Smooth muscle cell (in vitro differentiated cells): ENCODE measurements at regions not wholly inside any gene's neighbourhood (a gene's known extent, or its start where the extent isn't known, plus 50 kb on each side); places are given as distances from the start of the nearest gene placed in this dataset.

Experiments
- DNase-seq: peaks from one replicate; lab custom pipeline; 2025; ENCODE audit not compliant: unreplicated experiment; lab: John Stamatoyannopoulos, UW
- H2AFZ ChIP-seq: fragments of 200-600 bp; sonication (generic); 2 replicates; pipeline ENCODE4 v1.6.0; 2016; ENCODE audit warnings: antibody characterized with exemption, low read depth, mild to moderate bottlenecking
- H3F3A ChIP-seq: fragments of 200-600 bp; sonication (generic); 2 replicates; pipeline ENCODE4 v1.6.0; 2017; ENCODE audit warnings: antibody characterized with exemption, low read depth
- H3K27ac ChIP-seq: fragments of 200-600 bp; sonication (generic); 2 replicates; pipeline ENCODE4 v1.5.1; 2016; ENCODE audit warnings: low read depth, mild to moderate bottlenecking
- H3K27me3 ChIP-seq: fragments of 200-600 bp; sonication (generic); 2 replicates; pipeline ENCODE4 v1.6.1; 2016; ENCODE audit warnings: low read depth, mild to moderate bottlenecking
- H3K36me3 ChIP-seq: fragments of 200-600 bp; sonication (generic); 2 replicates; pipeline ENCODE4 v1.5.1; 2016; ENCODE audit warnings: low read depth
- H3K4me1 ChIP-seq: fragments of 200-600 bp; sonication (generic); 2 replicates; pipeline ENCODE4 v1.5.1; 2016; ENCODE audit warnings: low read depth
- H3K4me2 ChIP-seq: fragments of 200-600 bp; sonication (generic); 2 replicates; pipeline ENCODE4 v1.6.0; 2016; ENCODE audit warnings: mild to moderate bottlenecking
- H3K4me3 ChIP-seq: fragments of 200-600 bp; sonication (generic); 2 replicates; pipeline ENCODE4 v1.5.1; 2016; ENCODE audit warnings: mild to moderate bottlenecking
- H3K79me2 ChIP-seq: fragments of 200-600 bp; sonication (generic); 2 replicates; pipeline ENCODE4 v1.6.0; 2016; ENCODE audit warnings: low read depth, mild to moderate bottlenecking
- H3K9ac ChIP-seq: fragments of 200-600 bp; sonication (generic); 2 replicates; pipeline ENCODE4 v1.6.0; 2016; ENCODE audit warnings: low read depth
- H3K9me3 ChIP-seq: fragments of 200-600 bp; sonication (generic); replicated peaks from 2 replicates; pipeline ENCODE4 v1.5.1; 2016; ENCODE audit warnings: low read depth
- H4K20me1 ChIP-seq: fragments of 200-600 bp; sonication (generic); 2 replicates; pipeline ENCODE4 v1.6.0; 2016; ENCODE audit warnings: low read depth
- WGBS: methylation state at CpG from one replicate; pipeline ENCODE4 v1.1.7; 2016; ENCODE audit warnings: low lambda C conversion rate; 5-methylcytosine and 5-hydroxymethylcytosine counted together
- TF ChIP-seq, protein P1 (sequence below): fragments of 200-600 bp; sonication (generic); IDR thresholded peaks from 2 replicates; pipeline ENCODE4 v1.5.1; 2017; ENCODE audit warnings: borderline replicate concordance, mild to moderate bottlenecking, antibody characterized with exemption; ENCODE audit not compliant: insufficient read depth, poor library complexity, severe bottlenecking

DNA sequence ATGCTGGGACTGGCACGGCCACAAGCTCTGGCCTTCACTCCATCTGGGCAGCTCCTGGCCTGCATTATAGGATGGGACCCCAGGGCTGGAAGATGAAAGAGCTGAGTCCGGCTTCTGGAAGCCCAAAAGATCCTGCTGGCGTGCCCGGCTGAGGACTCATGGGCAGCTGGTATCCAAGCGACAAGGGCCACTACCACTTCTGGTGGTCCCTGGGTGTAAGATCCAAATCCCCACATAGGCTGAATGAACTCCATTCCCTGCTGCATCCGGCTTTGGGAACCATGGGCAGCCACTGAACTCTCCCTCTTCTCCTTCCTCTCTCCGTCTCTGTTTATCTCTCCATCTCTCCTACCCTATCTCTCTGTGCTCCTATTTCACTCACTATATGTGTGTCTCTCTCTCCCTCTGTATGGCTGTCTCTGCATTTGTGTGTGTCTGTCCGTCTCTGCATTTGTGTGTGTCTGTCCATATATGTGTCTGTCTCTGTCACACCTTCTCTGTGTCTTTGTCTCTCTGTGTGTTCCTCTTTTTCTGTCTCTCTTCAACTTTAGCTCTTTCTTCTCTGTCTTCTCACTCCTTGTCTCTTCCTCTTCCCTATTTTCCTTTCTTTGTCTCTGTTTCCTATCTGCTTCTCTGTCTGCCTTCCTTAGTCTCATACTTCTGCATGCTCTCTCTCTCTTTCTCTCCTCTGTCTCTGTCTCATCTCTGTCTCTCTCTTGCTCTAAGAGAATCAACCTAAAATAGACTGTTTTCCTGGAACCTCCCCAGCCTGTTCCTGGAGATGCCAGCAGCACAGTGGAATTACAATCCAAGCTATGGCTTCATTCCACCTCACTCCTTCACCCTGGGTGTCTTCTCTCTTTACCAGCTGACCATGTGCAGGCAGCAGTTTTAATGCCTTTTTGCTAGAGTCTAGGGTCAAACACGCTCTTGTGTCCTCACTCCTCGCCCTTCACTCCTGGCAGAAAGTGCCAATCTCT is 60.4 kb upstream of the IRX6 start:
- Histone ChIP-seq H3K4me1 (no peaks in the 10 kb centered on the region), H3K9me3 (no peaks in the 10 kb centered on the region), H2AFZ (no peak overlapping the region), H3K36me3 (no peaks in the 10 kb centered on the region), H3K27me3 (peaks cover 25% of the 10 kb centered on the region), H3K27ac (no peak overlapping the region), H3F3A (no peaks in the 10 kb centered on the region), H3K4me2 (no peak overlapping the region), H4K20me1 (no peaks in the 10 kb centered on the region), H3K9ac (no peak overlapping the region), H3K4me3 (no peak overlapping the region), H3K79me2 (no peaks in the 10 kb centered on the region)
- TF ChIP-seq, protein P1, sequence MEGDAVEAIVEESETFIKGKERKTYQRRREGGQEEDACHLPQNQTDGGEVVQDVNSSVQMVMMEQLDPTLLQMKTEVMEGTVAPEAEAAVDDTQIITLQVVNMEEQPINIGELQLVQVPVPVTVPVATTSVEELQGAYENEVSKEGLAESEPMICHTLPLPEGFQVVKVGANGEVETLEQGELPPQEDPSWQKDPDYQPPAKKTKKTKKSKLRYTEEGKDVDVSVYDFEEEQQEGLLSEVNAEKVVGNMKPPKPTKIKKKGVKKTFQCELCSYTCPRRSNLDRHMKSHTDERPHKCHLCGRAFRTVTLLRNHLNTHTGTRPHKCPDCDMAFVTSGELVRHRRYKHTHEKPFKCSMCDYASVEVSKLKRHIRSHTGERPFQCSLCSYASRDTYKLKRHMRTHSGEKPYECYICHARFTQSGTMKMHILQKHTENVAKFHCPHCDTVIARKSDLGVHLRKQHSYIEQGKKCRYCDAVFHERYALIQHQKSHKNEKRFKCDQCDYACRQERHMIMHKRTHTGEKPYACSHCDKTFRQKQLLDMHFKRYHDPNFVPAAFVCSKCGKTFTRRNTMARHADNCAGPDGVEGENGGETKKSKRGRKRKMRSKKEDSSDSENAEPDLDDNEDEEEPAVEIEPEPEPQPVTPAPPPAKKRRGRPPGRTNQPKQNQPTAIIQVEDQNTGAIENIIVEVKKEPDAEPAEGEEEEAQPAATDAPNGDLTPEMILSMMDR: no peak
- WGBS: 88% methylated on average over 10 of the region's 10 CpGs
- DNase-seq: no peak

DNA sequence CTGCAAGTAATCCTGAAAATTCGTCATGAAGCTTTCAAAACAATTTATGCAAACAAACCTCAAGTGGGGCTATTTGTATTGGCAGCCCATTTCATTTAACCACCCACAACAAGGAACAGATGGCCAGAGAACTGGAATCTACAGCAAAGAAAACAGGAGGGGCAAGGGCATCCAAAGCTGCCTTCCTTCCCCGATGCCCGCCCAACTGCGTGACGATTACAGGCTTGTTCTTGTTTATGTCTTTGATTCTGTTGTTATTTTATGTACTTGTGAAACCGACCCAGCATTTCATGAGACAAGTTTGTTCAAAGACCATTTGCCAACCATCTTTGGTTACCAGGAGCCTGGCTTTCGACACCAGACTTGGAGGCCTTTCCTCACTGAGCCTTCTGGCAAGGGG is 59.1 kb upstream of the IRX6 start:
- DNase-seq: no peak
- Histone ChIP-seq H3K27ac (no peak overlapping the region), H4K20me1 (no peaks in the 10 kb centered on the region), H3K4me1 (no peaks in the 10 kb centered on the region), H3K36me3 (no peaks in the 10 kb centered on the region), H3K9me3 (no peaks in the 10 kb centered on the region), H3K9ac (no peak overlapping the region), H3K27me3 (peaks cover 25% of the 10 kb centered on the region), H3K79me2 (no peaks in the 10 kb centered on the region), H3F3A (no peaks in the 10 kb centered on the region), H2AFZ (no peak overlapping the region), H3K4me3 (no peak overlapping the region), H3K4me2 (no peak overlapping the region)
- TF ChIP-seq, protein P1: no peak
- 87% methylated on average over 7 of the region's 7 CpGs for WGBS

DNA sequence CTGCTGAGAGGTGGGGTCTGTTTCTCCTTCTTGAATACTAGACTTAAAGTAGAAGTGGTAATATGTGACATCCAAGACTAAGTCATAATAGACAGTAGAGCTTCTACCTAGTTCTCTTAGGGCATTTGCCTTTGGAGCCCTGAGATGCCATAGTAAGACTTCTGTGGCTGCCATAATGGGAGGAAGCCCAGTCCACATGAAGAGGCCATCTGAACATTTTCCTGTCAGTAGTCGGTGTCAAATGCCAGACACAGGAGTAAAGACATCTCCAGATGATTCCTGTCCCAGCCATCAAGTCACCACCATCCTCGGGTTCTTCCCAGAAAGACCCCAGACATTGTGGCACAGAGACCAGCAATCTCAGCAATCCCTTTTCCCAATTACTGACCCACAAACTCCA is 58.1 kb upstream of the IRX6 start:
- Histone ChIP-seq H3K27ac (no peak overlapping the region), H2AFZ (no peak overlapping the region), H3K36me3 (no peaks in the 10 kb centered on the region), H3K4me2 (no peak overlapping the region), H4K20me1 (no peaks in the 10 kb centered on the region), H3K4me3 (no peak overlapping the region), H3K79me2 (no peaks in the 10 kb centered on the region), H3F3A (no peaks in the 10 kb centered on the region), H3K9me3 (no peaks in the 10 kb centered on the region), H3K9ac (no peak overlapping the region), H3K4me1 (no peaks in the 10 kb centered on the region), H3K27me3 (peaks cover 25% of the 10 kb centered on the region)
- 78% methylated on average over 2 of the region's 2 CpGs for WGBS
- DNase-seq: no peak
- TF ChIP-seq, protein P1: no peak
